ENCODE measurements at regions not wholly inside any gene's neighbourhood (a gene's known extent, or its start where the extent isn't known, plus 50 kb on each side); places are given as distances from the start of the nearest gene placed in this dataset.

GRCh38 chrX:125497667-125498066, 178.0 kb downstream of the TEX13C start:
- H3K4me1 ChIP-seq (ENCODE audit: insufficient read depth) = no peaks in the 10 kb centered on the region
- H3K27ac ChIP-seq = no peak overlapping the region
- no peak for DNase-seq
- intact Hi-C loops (cut with DNase I) = no loop called here
- no peak for TF ChIP-seq POLR2A (IDR thresholded peaks at IDR 0.05)
- no peak for TF ChIP-seq EP300 (IDR thresholded peaks at IDR 0.05)
- no peak for TF ChIP-seq CTCF (IDR thresholded peaks at IDR 0.05)
- H3K9me3 ChIP-seq = no peaks in the 10 kb centered on the region
- no peak overlapping the region for H3K4me3 ChIP-seq
- H3K36me3 ChIP-seq = no peaks in the 10 kb centered on the region
- no peaks in the 10 kb centered on the region for H3K27me3 ChIP-seq
- 55 to 65% (median 63%) methylated on average over 3 of the region's 3 CpGs for WGBS, 3 donors

- Histone ChIP-seq H3K27ac (no peak overlapping the region), H3K4me3 (no peak overlapping the region), H3K9me3 (no peaks in the 10 kb centered on the region), H3K4me1 (ENCODE audit: insufficient read depth) (no peaks in the 10 kb centered on the region), H3K27me3 (no peaks in the 10 kb centered on the region), H3K36me3 (no peaks in the 10 kb centered on the region)
- DNase-seq = no peak
- WGBS, 3 donors = 36 to 65% (median 62%) methylated on average over 2 of the region's 2 CpGs
- TF ChIP-seq EP300 (IDR thresholded peaks at IDR 0.05) = no peak
- no peak for TF ChIP-seq CTCF (IDR thresholded peaks at IDR 0.05)
- no peak for TF ChIP-seq POLR2A (IDR thresholded peaks at IDR 0.05)
- intact Hi-C loops (cut with DNase I) = no loop called here
Observed at GRCh38 chrX:125503769-125504168, 184.1 kb downstream of the TEX13C start.

GRCh38 chrX:125505207-125505606, 185.5 kb downstream of the TEX13C start:
- no peak for TF ChIP-seq POLR2A (IDR thresholded peaks at IDR 0.05)
- no peak for TF ChIP-seq EP300 (IDR thresholded peaks at IDR 0.05)
- no peak for TF ChIP-seq CTCF (IDR thresholded peaks at IDR 0.05)
- H3K9me3 ChIP-seq = no peaks in the 10 kb centered on the region
- no peak for DNase-seq
- H3K36me3 ChIP-seq = no peaks in the 10 kb centered on the region
- no peaks in the 10 kb centered on the region for H3K27me3 ChIP-seq
- H3K4me1 ChIP-seq (ENCODE audit: insufficient read depth) = no peaks in the 10 kb centered on the region
- WGBS, 3 donors = 73 to 84% (median 75%) methylated on average over 2 of the region's 2 CpGs
- intact Hi-C loops (cut with DNase I) = no loop called here
- H3K27ac ChIP-seq = no peak overlapping the region
- no peak overlapping the region for H3K4me3 ChIP-seq

- Histone ChIP-seq H3K36me3 (no peaks in the 10 kb centered on the region), H3K9me3 (no peaks in the 10 kb centered on the region), H3K27ac (no peak overlapping the region), H3K4me1 (ENCODE audit: insufficient read depth) (no peaks in the 10 kb centered on the region), H3K4me3 (no peak overlapping the region), H3K27me3 (no peaks in the 10 kb centered on the region)
- WGBS, 3 donors = 79 to 89% (median 86%) methylated on average over 1 of the region's 1 CpG
- DNase-seq = no peak
- no peak for TF ChIP-seq CTCF (IDR thresholded peaks at IDR 0.05)
- no peak for TF ChIP-seq POLR2A (IDR thresholded peaks at IDR 0.05)
- TF ChIP-seq EP300 (IDR thresholded peaks at IDR 0.05) = no peak
- intact Hi-C loops (cut with DNase I) = no loop called here
Observed at GRCh38 chrX:125507119-125507518, 187.4 kb downstream of the TEX13C start.

GRCh38 chrX:125520029-125520428, 200.4 kb downstream of the TEX13C start:
- TF ChIP-seq EP300 (IDR thresholded peaks at IDR 0.05) = no peak
- no peak for TF ChIP-seq POLR2A (IDR thresholded peaks at IDR 0.05)
- TF ChIP-seq CTCF (IDR thresholded peaks at IDR 0.05) = no peak
- H3K27ac ChIP-seq = no peak overlapping the region
- no peaks in the 10 kb centered on the region for H3K36me3 ChIP-seq
- no peaks in the 10 kb centered on the region for H3K4me1 ChIP-seq (ENCODE audit: insufficient read depth)
- no peaks in the 10 kb centered on the region for H3K9me3 ChIP-seq
- intact Hi-C loops (cut with DNase I) = no loop called here
- no peak for DNase-seq
- 14 to 41% (median 23%) methylated on average over 1 of the region's 1 CpG for WGBS, 3 donors
- no peaks in the 10 kb centered on the region for H3K27me3 ChIP-seq
- H3K4me3 ChIP-seq = no peak overlapping the region

All from ovary (tissue), 7 donors.